AG09309 (cell line): ENCODE measurements at regions not wholly inside any gene's neighbourhood (a gene's known extent, or its start where the extent isn't known, plus 50 kb on each side); places are given as distances from the start of the nearest gene placed in this dataset.

Source experiments
- DNase-seq: peaks from one replicate; pipeline ENCODE4 v3.0.0-alpha.2; 2010; ENCODE audit warnings: low read depth
- H3K4me3 ChIP-seq: 2 replicates; pipeline ENCODE4 v1.5.1; 2011; ENCODE audit warnings: mild to moderate bottlenecking, low read depth, low read length, moderate library complexity; ENCODE audit not compliant: control insufficient read depth
- CTCF ChIP-seq: IDR thresholded peaks from 2 replicates; pipeline ENCODE4 v1.5.1; 2011; ENCODE audit warnings: mild to moderate bottlenecking, low read depth, low read length, inconsistent platforms; ENCODE audit not compliant: insufficient read depth, control insufficient read depth; ENCODE audit errors: missing control alignments

- no peak for DNase-seq
- TF ChIP-seq CTCF, result no peak
- no peak overlapping the region for H3K4me3 ChIP-seq
Measured at GRCh38 chr6:140782941-140783340, 1349.8 kb upstream of the GJE1 start.

- TF ChIP-seq CTCF, result no peak
- no peak for DNase-seq
- no peak overlapping the region for H3K4me3 ChIP-seq
Measured at GRCh38 chr6:140779991-140780596, 1352.6 kb upstream of the GJE1 start.

GRCh38 chr6:140779341-140779740, 1353.4 kb upstream of the GJE1 start:
- no peak overlapping the region for H3K4me3 ChIP-seq
- no peak for DNase-seq

GRCh38 chr6:140777780-140778179, 1354.9 kb upstream of the GJE1 start:
- no peak for TF ChIP-seq CTCF
- no peak overlapping the region for H3K4me3 ChIP-seq
- no peak for DNase-seq

More at GRCh38 chr6:140779341-140779740, 1353.4 kb upstream of the GJE1 start:
- no peak for TF ChIP-seq CTCF

- no peak for TF ChIP-seq CTCF
- no peak for DNase-seq
- H3K4me3 ChIP-seq, result no peak overlapping the region
Measured at GRCh38 chr6:140775061-140775460, 1357.7 kb upstream of the GJE1 start.

- H3K4me3 ChIP-seq, result no peak overlapping the region
- peak; percentile 44 for DNase-seq
- no peak for TF ChIP-seq CTCF
Measured at GRCh38 chr6:140774080-140774505, 1358.6 kb upstream of the GJE1 start.

GRCh38 chr6:140773276-140773675, 1359.4 kb upstream of the GJE1 start:
- TF ChIP-seq CTCF, result no peak
- no peak for DNase-seq
- H3K4me3 ChIP-seq, result no peak overlapping the region
